ENCODE measurements at regions not wholly inside any gene's neighbourhood (a gene's known extent, or its start where the extent isn't known, plus 50 kb on each side); places are given as distances from the start of the nearest gene placed in this dataset.

- peak; percentile 60 for DNase-seq (ENCODE audit: low read depth)
These were observed 574.7 kb upstream of the MEF2C start for GRCh38 chr5:89457411-89458331.

DNA sequence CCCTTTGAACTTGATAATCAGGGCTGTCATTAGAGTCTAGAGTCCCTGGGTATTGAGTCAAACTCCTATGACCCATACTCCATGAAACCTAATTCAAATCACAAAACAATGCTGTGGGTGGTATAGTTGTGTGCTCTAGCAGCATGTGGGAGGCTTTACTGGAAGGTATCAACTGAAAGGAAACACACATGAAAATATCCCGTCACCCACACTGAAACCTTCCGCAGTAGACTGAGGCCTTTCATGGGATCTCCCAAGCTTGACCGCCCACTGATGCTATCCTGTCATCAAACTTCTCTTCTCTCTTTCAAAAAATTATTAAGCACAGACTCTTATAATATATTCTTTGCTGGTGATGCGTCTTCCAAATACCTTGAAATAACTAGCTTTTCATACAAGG is 569.1 kb upstream of the MEF2C start:
- no peak for DNase-seq (ENCODE audit: low read depth)

DNA sequence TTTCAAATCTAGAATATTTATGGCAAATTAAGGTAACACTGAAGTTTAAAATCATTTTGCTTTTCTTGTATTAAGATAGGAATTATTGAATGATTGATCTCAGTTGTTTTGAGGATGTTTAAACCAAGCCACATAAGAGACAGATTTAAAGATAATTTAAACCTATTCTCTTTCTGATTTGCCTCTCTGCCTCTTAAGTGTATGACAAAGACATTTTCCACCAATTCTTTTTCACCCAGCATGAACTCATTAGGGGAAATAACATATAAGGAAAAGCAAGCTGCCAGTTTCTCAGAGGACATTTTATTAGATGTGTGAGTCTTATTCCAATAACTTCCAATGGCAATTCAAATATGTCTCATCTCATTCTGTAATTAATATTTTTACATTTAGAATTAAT is 568.3 kb upstream of the MEF2C start:
- no peak for DNase-seq (ENCODE audit: low read depth)

GRCh38 chr5:89450149-89450538 is 567.2 kb upstream of the MEF2C start:
- no peak for DNase-seq (ENCODE audit: low read depth)

DNA sequence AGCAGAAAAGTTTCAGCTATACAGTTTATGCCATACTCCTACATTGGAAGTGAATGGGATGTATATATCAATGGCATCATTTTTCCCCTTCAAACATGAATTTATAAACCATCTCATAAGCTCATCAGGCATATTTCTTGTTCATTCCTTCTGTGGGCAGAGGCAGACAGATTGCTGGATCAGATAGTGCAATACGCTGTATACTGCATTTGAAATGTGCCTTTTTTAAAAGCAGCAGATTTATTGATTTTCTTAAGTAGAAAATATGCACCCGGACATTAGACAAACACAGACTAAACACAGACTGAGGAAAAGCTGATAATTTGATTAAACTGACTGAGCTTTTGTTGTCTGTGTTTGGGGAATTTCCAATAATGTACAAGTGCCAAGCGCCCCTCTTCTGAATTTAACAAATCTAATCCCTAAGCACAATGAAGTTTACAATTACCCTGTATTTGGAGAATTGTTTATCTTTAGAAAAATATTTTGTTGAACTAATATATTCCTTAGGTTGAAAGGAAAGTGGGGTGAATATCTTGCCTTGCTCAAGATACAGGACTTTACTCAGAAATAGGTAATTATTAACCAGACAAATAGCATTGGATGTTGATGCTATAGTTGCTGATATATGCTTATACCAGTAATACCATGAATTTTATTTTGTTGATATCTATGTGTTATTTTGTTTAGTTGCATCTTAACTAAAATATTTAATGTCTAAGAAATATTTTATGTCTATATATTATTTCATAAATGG is 566.6 kb upstream of the MEF2C start:
- no peak for DNase-seq (ENCODE audit: low read depth)

- no peak for DNase-seq (ENCODE audit: low read depth)
These were observed 564.0 kb upstream of the MEF2C start for GRCh38 chr5:89447027-89447426.

- no peak for DNase-seq (ENCODE audit: low read depth)
These were observed 562.2 kb upstream of the MEF2C start for GRCh38 chr5:89445106-89445745.

DNA sequence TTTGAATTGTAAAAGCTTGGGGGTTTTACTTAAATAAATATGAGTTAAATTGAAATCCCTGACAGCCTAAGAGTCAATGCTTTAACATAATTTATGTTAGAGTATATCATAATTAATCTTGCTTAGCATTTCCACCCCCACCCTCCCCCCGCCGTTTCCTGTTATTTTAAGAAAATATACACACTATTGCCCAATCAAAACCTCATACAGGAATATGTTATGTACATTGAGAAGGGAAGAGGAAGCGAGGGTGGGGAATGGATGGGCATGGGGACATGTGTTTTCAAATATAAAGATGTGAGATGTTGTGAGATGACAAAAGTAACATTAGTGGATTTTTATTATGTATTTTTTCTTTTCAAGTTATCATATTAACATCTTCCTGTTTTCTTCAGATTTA is 561.1 kb upstream of the MEF2C start:
- DNase-seq (ENCODE audit: low read depth) = no peak

- DNase-seq (ENCODE audit: low read depth) = no peak
These were observed 560.5 kb upstream of the MEF2C start for GRCh38 chr5:89443508-89443907.

DNA sequence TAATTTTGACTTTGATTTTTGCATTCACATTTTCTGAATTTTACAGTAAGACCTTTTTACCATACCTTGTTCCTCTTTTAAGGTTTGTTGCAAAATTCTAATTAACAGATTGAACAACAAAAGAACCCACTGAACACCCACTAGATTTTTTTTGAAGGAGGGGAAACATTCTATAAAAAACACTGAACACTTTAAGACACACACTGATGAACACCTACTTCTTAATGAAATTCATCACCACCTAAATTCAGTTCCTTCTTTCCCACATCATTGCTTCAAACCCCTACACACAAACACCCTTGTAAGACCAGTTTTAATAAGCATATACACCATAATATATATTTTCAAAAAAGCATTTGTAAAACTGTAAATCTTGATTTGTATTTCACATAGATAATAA is 559.0 kb upstream of the MEF2C start:
- no peak for DNase-seq (ENCODE audit: low read depth)

- DNase-seq (ENCODE audit: low read depth) = no peak
These were observed 557.7 kb upstream of the MEF2C start for GRCh38 chr5:89440670-89441069.

- no peak for DNase-seq (ENCODE audit: low read depth)
These were observed 554.8 kb upstream of the MEF2C start for GRCh38 chr5:89437450-89438435.

GRCh38 chr5:89436464-89436863 is 553.5 kb upstream of the MEF2C start:
- no peak for DNase-seq (ENCODE audit: low read depth)

DNA sequence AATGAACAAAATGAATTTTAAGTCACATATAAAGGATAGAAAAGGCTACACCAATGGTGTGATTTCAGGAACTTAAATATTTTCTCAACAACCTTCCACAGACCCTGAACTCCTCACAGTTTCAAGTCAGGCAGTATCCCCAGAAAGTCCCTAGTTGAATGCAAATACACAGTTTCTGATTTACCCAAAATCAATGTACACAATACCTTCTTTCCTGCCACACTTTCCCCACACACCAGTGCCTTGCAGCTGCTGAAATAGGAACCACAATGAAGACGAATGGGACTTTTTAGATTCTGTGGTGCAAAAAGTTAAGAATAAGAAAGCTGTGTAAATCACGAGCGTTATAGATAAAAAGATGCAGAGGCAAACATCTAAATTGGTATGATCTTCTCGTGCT is 552.4 kb upstream of the MEF2C start:
- no peak for DNase-seq (ENCODE audit: low read depth)

- DNase-seq (ENCODE audit: low read depth) = no peak
These were observed 545.6 kb upstream of the MEF2C start for GRCh38 chr5:89428624-89429023.

DNA sequence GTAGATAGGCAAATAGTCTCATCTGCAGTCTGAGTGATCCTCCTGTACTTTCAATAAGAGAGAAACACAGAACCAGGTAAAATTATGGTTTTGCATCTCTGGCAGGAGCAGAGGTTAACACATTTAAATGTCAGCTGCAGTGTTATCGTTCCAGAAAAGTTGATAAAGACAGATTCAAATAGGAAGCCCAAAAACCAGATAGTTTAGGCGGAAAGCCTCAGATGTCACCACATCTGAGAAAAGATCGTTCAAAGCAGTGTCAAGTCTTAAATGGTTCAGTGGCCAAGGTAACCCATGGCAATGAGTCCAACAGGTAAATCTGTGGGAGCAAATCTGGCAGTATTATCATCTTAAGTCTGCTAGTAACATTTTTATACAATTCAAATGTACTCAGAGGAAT is 542.1 kb upstream of the MEF2C start:
- no peak for DNase-seq (ENCODE audit: low read depth)

GRCh38 chr5:89421035-89421434 is 538.1 kb upstream of the MEF2C start:
- DNase-seq (ENCODE audit: low read depth) = no peak

DNA sequence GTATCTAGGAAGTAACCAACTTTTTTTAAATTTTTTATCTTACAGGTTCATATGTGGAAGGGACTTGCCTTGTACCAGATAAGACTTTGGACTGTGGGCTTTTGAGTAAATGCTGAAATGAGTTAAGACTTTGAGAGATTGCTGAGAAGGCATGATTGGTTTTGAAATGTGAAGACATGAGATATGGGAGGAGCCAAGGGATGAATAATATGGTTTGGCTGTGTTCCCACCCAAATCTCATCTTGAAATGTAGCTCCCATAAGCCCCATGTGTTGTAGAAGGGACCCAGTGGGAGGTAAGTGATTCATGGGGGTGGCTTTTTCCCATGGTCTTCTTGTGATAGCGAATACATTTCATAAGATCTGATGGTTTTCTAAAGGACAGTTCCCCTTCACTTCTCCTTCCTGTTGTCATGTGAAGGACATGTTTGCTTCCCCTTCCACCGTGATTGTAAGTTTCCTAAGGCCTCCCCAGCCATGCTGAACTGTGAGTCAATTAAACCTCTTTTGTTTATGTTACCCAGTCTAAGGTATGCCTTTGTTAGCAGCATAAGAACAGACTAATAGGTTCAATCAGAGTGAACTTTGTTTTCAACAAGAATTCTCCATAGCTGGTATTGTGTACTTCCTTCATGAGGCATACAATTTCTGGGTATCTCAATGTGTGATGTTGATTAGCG is 535.6 kb upstream of the MEF2C start:
- DNase-seq (ENCODE audit: low read depth) = no peak

- no peak for DNase-seq (ENCODE audit: low read depth)
These were observed 535.0 kb upstream of the MEF2C start for GRCh38 chr5:89417990-89418389.

GRCh38 chr5:89417515-89417914 is 534.5 kb upstream of the MEF2C start:
- no peak for DNase-seq (ENCODE audit: low read depth)

- DNase-seq (ENCODE audit: low read depth) = no peak
These were observed 528.9 kb upstream of the MEF2C start for GRCh38 chr5:89411891-89412290.

All from fibroblast of the conjunctiva (primary cell).